ENCODE measurements at regions not wholly inside any gene's neighbourhood (a gene's known extent, or its start where the extent isn't known, plus 50 kb on each side); places are given as distances from the start of the nearest gene placed in this dataset.

GRCh38 chr17:27083408-27084185 lies 210.3 kb upstream of the WSB1 start:
- H3K36me3 Mint-ChIP-seq (ENCODE audit: low read depth, unreplicated experiment), result no peaks in the 10 kb centered on the region
- H3K9ac ChIP-seq (ENCODE audit: low read length), result no peak overlapping the region
- DNase-seq (ENCODE audit: low read depth) (no peak), FAIRE-seq (no peak)
- no peak overlapping the region for H3K4me2 ChIP-seq (ENCODE audit: low read length)
- H3K4me3 ChIP-seq (ENCODE audit: insufficient read depth, low read depth, low read length), result no peak overlapping the region
- no peaks in the 10 kb centered on the region for H3K4me1 Mint-ChIP-seq (ENCODE audit: low read depth, unreplicated experiment)
- peaks cover 12% of the 10 kb centered on the region for H3K9me3 ChIP-seq (ENCODE audit: insufficient read depth, low read depth, low read length)
- H3K4me3 Mint-ChIP-seq (ENCODE audit: unreplicated experiment), result no peak overlapping the region
- peaks cover 6% of the 10 kb centered on the region for H3K9me3 Mint-ChIP-seq (ENCODE audit: unreplicated experiment)
- H3K4me1 ChIP-seq (ENCODE audit: insufficient read depth, low read length), result no peaks in the 10 kb centered on the region
- H3K27me3 ChIP-seq (ENCODE audit: insufficient read depth, low read length), result no peaks in the 10 kb centered on the region
- no peaks in the 10 kb centered on the region for H3K27me3 Mint-ChIP-seq (ENCODE audit: low read depth, unreplicated experiment)
- H3K36me3 ChIP-seq (ENCODE audit: insufficient read depth, low read length), result no peaks in the 10 kb centered on the region
- H3K27ac Mint-ChIP-seq (ENCODE audit: unreplicated experiment), result no peak overlapping the region
- H3K27ac ChIP-seq (ENCODE audit: low read depth, low read length), result no peak overlapping the region
- H2AFZ ChIP-seq (ENCODE audit: low read depth, low read length), result no peak overlapping the region
- TF ChIP-seq EZH2 (IDR thresholded peaks at IDR 0.05; ENCODE audit: insufficient read depth, low read length) (no peak), CTCF (IDR thresholded peaks at IDR 0.05; ENCODE audit: insufficient read depth, low read depth, low read length) (no peak)
- no peaks in the 10 kb centered on the region for H3K79me2 ChIP-seq (ENCODE audit: insufficient read depth, low read length)
- no peaks in the 10 kb centered on the region for H4K20me1 ChIP-seq (ENCODE audit: insufficient read depth, low read length)

DNA sequence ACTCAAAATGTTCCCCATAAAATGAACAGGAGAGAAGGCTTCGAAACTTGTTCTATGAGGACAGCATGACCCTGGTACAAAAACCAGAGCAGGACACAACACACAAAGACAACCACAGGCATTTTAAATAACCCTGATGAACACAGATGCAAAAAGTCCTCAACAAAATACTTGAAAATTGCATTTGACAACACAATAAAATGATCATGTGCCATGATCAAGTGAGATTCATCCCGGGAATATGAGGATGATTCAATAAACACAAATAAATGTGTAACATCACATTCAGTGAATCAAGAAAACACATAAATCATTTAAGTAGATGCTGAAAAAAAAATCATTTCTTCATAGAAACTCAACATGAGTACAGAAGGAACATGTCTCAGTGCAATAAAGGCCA lies 208.4 kb upstream of the WSB1 start:
- H3K4me3 ChIP-seq (ENCODE audit: insufficient read depth, low read depth, low read length), result no peak overlapping the region
- H3K4me2 ChIP-seq (ENCODE audit: low read length), result no peak overlapping the region
- Mint-ChIP-seq H3K36me3 (ENCODE audit: low read depth, unreplicated experiment) (no peaks in the 10 kb centered on the region), H3K4me1 (ENCODE audit: low read depth, unreplicated experiment) (no peaks in the 10 kb centered on the region), H3K27me3 (ENCODE audit: low read depth, unreplicated experiment) (no peaks in the 10 kb centered on the region), H3K4me3 (ENCODE audit: unreplicated experiment) (no peak overlapping the region), H3K27ac (ENCODE audit: unreplicated experiment) (no peak overlapping the region), H3K9me3 (ENCODE audit: unreplicated experiment) (peaks cover 12% of the 10 kb centered on the region)
- H3K79me2 ChIP-seq (ENCODE audit: insufficient read depth, low read length), result no peaks in the 10 kb centered on the region
- DNase-seq (ENCODE audit: low read depth), result no peak
- no peak overlapping the region for H2AFZ ChIP-seq (ENCODE audit: low read depth, low read length)
- no peaks in the 10 kb centered on the region for H4K20me1 ChIP-seq (ENCODE audit: insufficient read depth, low read length)
- no peak overlapping the region for H3K27ac ChIP-seq (ENCODE audit: low read depth, low read length)
- TF ChIP-seq EZH2 (IDR thresholded peaks at IDR 0.05; ENCODE audit: insufficient read depth, low read length), result no peak
- no peak for TF ChIP-seq CTCF (IDR thresholded peaks at IDR 0.05; ENCODE audit: insufficient read depth, low read depth, low read length)
- FAIRE-seq, result no peak
- peaks cover 12% of the 10 kb centered on the region for H3K9me3 ChIP-seq (ENCODE audit: insufficient read depth, low read depth, low read length)
- H3K9ac ChIP-seq (ENCODE audit: low read length), result no peak overlapping the region
- no peaks in the 10 kb centered on the region for H3K27me3 ChIP-seq (ENCODE audit: insufficient read depth, low read length)
- no peaks in the 10 kb centered on the region for H3K4me1 ChIP-seq (ENCODE audit: insufficient read depth, low read length)
- H3K36me3 ChIP-seq (ENCODE audit: insufficient read depth, low read length), result no peaks in the 10 kb centered on the region

GRCh38 chr17:27086526-27086925 lies 207.4 kb upstream of the WSB1 start:
- no peak overlapping the region for H3K4me3 ChIP-seq (ENCODE audit: insufficient read depth, low read depth, low read length)
- peaks cover 12% of the 10 kb centered on the region for H3K9me3 Mint-ChIP-seq (ENCODE audit: unreplicated experiment)
- no peak overlapping the region for H3K9ac ChIP-seq (ENCODE audit: low read length)
- no peak overlapping the region for H3K4me2 ChIP-seq (ENCODE audit: low read length)
- no peak overlapping the region for H3K27ac ChIP-seq (ENCODE audit: low read depth, low read length)
- no peak overlapping the region for H3K27ac Mint-ChIP-seq (ENCODE audit: unreplicated experiment)
- FAIRE-seq, result no peak
- no peaks in the 10 kb centered on the region for H3K27me3 Mint-ChIP-seq (ENCODE audit: low read depth, unreplicated experiment)
- H3K27me3 ChIP-seq (ENCODE audit: insufficient read depth, low read length), result no peaks in the 10 kb centered on the region
- H2AFZ ChIP-seq (ENCODE audit: low read depth, low read length), result no peak overlapping the region
- no peaks in the 10 kb centered on the region for H3K36me3 ChIP-seq (ENCODE audit: insufficient read depth, low read length)
- peaks cover 12% of the 10 kb centered on the region for H3K9me3 ChIP-seq (ENCODE audit: insufficient read depth, low read depth, low read length)
- no peaks in the 10 kb centered on the region for H4K20me1 ChIP-seq (ENCODE audit: insufficient read depth, low read length)
- H3K4me3 Mint-ChIP-seq (ENCODE audit: unreplicated experiment), result no peak overlapping the region
- no peaks in the 10 kb centered on the region for H3K79me2 ChIP-seq (ENCODE audit: insufficient read depth, low read length)
- H3K36me3 Mint-ChIP-seq (ENCODE audit: low read depth, unreplicated experiment), result no peaks in the 10 kb centered on the region
- no peak for TF ChIP-seq CTCF (IDR thresholded peaks at IDR 0.05; ENCODE audit: insufficient read depth, low read depth, low read length)
- TF ChIP-seq EZH2 (IDR thresholded peaks at IDR 0.05; ENCODE audit: insufficient read depth, low read length), result no peak
- no peak for DNase-seq (ENCODE audit: low read depth)
- no peaks in the 10 kb centered on the region for H3K4me1 ChIP-seq (ENCODE audit: insufficient read depth, low read length)
- no peaks in the 10 kb centered on the region for H3K4me1 Mint-ChIP-seq (ENCODE audit: low read depth, unreplicated experiment)
